Transverse colon (tissue), 4 donors: ENCODE measurements at regions not wholly inside any gene's neighbourhood (a gene's known extent, or its start where the extent isn't known, plus 50 kb on each side); places are given as distances from the start of the nearest gene placed in this dataset.

Experiments used
- DNase-seq: peaks from one replicate; pipeline ENCODE4 v3.0.0-alpha.2; 2019
- H3K27ac ChIP-seq, 4 donors: fragments of 200-600 bp; sonication (generic); 2 replicates each; pipeline ENCODE4 v1.5.1; 2016 to 2018; ENCODE audit warnings: inconsistent platforms in 4 of 4
- H3K27me3 ChIP-seq: fragments of 200-600 bp; sonication (generic); 2 replicates; pipeline ENCODE4 v1.5.1; 2017; ENCODE audit warnings: inconsistent platforms
- H3K36me3 ChIP-seq, 4 donors: fragments of 200-600 bp; sonication (generic); 2 replicates each; pipeline ENCODE4 v1.5.1; 2017 to 2019; ENCODE audit warnings: inconsistent platforms in 4 of 4
- H3K4me1 ChIP-seq, 4 donors: fragments of 200-600 bp; sonication (generic); 2 replicates each; pipeline ENCODE4 v1.5.1; 2017 to 2020; ENCODE audit warnings: inconsistent platforms in 4 of 4
- H3K4me3 ChIP-seq, 4 donors: fragments of 200-600 bp; sonication (generic); 1 replicate in 1 of 4; 2 replicates in 3 of 4; pipeline versions ENCODE4 v1.5.1 to v1.6.1; 2017 to 2019; ENCODE audit warnings: inconsistent platforms in 4 of 4
- H3K9me3 ChIP-seq, 2 donors: fragments of 200-600 bp; sonication (generic); 2 replicates each; pipeline ENCODE4 v1.5.1; 2017 to 2019; ENCODE audit warnings: inconsistent platforms in 2 of 2
- EP300 ChIP-seq: sonication (generic); formaldehyde crosslinking; IDR thresholded peaks from one replicate; pipeline ENCODE4 v1.6.1; 2017; ENCODE audit warnings: antibody characterized with exemption, low read depth
- POLR2A ChIP-seq: fragments of 450-650 bp; IDR thresholded peaks from one replicate; pipeline ENCODE4 v1.6.1; 2016; ENCODE audit warnings: antibody characterized with exemption, mild to moderate bottlenecking, moderate library complexity
- POLR2AphosphoS5 ChIP-seq, 3 donors: sonication (generic); formaldehyde crosslinking; IDR thresholded peaks; one replicate each; pipeline ENCODE4 v1.6.1; 2016; ENCODE audit warnings: antibody characterized with exemption in 3 of 3
- WGBS, 2 donors: methylation state at CpG; one replicate each; pipeline ENCODE4 v1.1.5; 2018; ENCODE audit warnings: low coverage in 1 of 2; 5-methylcytosine and 5-hydroxymethylcytosine counted together
- in situ Hi-C, 4 donors: fragments of 200-750 bp; cut with MboI; loops; one replicate each; pipeline versions ENCODE4 v1.15.0 to v1.15.1; 2017; ENCODE audit warnings: low sequenced_read_pairs in 3 of 4, low pct_ligation_motif_present in 1 of 4, low pct_unique_long_range_greater_than_20kb in 1 of 4
- intact Hi-C: fragments of 100-400 bp; cut with DNase I; formaldehyde crosslinking; loops from one replicate; pipeline ENCODE4 v1.15.1; 2023; ENCODE audit warnings: low total_unique reads
- TF ChIP-seq, protein P1 (sequence below), 5 experiments: fragments of 200-600 bp in 3 of 5; fragments of 450-650 bp in 2 of 5; sonication (generic) in 3 of 5; IDR thresholded peaks; 1 replicate in 2 of 5; 2 replicates in 3 of 5; pipeline ENCODE4 v1.5.1; 2016 to 2017; ENCODE audit warnings: antibody characterized with exemption in 5 of 5, inconsistent platforms in 3 of 5, mild to moderate bottlenecking in 2 of 5, moderate library complexity in 1 of 5

GRCh38 chr4:59058543-59058942, 1948.4 kb upstream of the IGFBP7 start:
- Histone ChIP-seq H3K9me3 (no peaks in the 10 kb centered on the region), H3K36me3 (no peaks in the 10 kb centered on the region), H3K4me3 (no peak overlapping the region), H3K27ac (no peak overlapping the region), H3K27me3 (no peaks in the 10 kb centered on the region), H3K4me1 (no peaks in the 10 kb centered on the region)
- 27 to 43% methylated on average over 2 of the region's 2 CpGs for WGBS, 2 donors
- in situ Hi-C loops (no loop called here), intact Hi-C loops (no loop called here)
- no peak for TF ChIP-seq POLR2AphosphoS5 (IDR thresholded peaks at IDR 0.05)
- no peak for DNase-seq

DNA sequence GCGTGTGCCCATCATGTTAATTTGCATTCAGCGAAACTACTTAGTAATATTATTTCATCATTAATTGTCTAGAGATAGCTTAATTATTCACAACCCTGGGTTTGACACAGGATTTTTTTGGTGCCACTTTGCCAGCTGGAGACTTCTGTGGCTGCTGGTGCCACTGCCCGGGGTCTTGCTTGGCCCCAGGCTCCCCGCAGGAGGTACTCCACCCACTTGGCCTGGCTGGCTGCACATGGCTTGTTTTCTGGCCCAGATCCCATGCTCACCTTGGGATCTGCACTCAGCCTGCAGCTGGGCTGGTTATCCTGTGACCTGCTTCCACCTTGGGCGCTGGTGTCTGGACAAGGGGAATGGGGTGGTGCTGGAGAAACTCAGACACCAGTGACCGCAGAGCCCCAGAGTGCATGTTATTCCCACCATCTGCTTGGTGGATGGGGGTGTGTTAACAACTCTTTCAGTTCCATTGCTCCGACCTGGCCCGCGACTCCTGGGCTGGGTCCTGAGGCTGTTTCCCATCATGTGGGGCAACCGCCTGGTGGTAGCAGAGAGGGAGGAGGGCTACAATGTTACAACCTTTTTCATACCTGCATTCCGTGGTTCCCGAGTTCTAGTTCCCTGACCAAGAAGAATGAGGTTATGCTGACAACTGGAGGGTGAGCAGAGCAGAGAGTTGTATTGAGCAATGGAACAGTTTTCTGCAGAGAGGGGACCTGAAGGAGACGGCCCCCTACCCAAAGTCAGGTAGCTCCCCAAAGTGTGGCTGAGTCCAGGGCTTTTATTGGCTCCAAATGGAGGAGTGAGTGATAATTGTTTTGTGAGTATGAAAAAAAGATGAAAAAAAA, 1950.0 kb upstream of the IGFBP7 start:
- Histone ChIP-seq H3K4me1 (no peaks in the 10 kb centered on the region), H3K9me3 (no peaks in the 10 kb centered on the region), H3K4me3 (no peak overlapping the region), H3K36me3 (no peaks in the 10 kb centered on the region), H3K27me3 (no peaks in the 10 kb centered on the region), H3K27ac (no peak overlapping the region)
- no peak for DNase-seq
- 80 to 100% methylated on average over 4 to 13 of the region's 13 CpGs for WGBS, 2 donors
- in situ Hi-C loops: no loop called here
- intact Hi-C loops: no loop called here
- TF ChIP-seq, protein P1, sequence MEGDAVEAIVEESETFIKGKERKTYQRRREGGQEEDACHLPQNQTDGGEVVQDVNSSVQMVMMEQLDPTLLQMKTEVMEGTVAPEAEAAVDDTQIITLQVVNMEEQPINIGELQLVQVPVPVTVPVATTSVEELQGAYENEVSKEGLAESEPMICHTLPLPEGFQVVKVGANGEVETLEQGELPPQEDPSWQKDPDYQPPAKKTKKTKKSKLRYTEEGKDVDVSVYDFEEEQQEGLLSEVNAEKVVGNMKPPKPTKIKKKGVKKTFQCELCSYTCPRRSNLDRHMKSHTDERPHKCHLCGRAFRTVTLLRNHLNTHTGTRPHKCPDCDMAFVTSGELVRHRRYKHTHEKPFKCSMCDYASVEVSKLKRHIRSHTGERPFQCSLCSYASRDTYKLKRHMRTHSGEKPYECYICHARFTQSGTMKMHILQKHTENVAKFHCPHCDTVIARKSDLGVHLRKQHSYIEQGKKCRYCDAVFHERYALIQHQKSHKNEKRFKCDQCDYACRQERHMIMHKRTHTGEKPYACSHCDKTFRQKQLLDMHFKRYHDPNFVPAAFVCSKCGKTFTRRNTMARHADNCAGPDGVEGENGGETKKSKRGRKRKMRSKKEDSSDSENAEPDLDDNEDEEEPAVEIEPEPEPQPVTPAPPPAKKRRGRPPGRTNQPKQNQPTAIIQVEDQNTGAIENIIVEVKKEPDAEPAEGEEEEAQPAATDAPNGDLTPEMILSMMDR (IDR thresholded peaks at IDR 0.05): no peak
- no peak for TF ChIP-seq EP300
- no peak for TF ChIP-seq POLR2A
- TF ChIP-seq POLR2AphosphoS5 (IDR thresholded peaks at IDR 0.05): no peak

DNA sequence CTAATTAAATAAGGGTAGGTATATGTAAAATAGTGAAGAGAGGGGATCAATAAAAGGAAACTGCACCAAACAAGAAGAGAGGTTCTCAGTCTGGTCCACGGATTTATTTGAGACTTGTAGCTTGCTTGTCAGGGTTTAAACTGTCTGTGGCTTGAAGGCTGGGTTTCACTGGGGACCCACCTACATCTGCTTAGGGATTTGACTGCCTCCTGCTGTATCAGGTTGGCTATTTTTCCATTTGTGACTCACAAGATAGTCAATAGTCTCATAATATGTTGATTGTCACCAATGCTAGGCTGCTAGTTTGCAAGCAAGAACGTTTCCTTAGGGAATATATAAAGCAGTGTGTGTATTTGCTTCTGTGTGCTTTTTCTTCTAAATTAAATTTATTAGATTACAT, 1950.7 kb upstream of the IGFBP7 start:
- no peak overlapping the region for H3K4me3 ChIP-seq
- H3K9me3 ChIP-seq: no peaks in the 10 kb centered on the region
- DNase-seq: no peak
- 34 to 40% methylated on average over 2 of the region's 2 CpGs for WGBS, 2 donors
- in situ Hi-C loops (no loop called here), intact Hi-C loops (no loop called here)
- H3K4me1 ChIP-seq: no peaks in the 10 kb centered on the region
- H3K27me3 ChIP-seq: no peaks in the 10 kb centered on the region
- TF ChIP-seq, protein P1 (IDR thresholded peaks at IDR 0.05): no peak
- TF ChIP-seq POLR2A: no peak
- TF ChIP-seq POLR2AphosphoS5 (IDR thresholded peaks at IDR 0.05): no peak
- TF ChIP-seq EP300: no peak
- H3K36me3 ChIP-seq: no peaks in the 10 kb centered on the region
- H3K27ac ChIP-seq: no peak overlapping the region

GRCh38 chr4:59063015-59063720, 1953.0 kb upstream of the IGFBP7 start:
- H3K27ac ChIP-seq: no peak overlapping the region
- TF ChIP-seq, protein P1 (IDR thresholded peaks at IDR 0.05): no peak
- TF ChIP-seq POLR2AphosphoS5 (IDR thresholded peaks at IDR 0.05): no peak
- intact Hi-C loops (no loop called here), in situ Hi-C loops (no loop called here)
- no peaks in the 10 kb centered on the region for H3K9me3 ChIP-seq
- no peaks in the 10 kb centered on the region for H3K4me1 ChIP-seq
- no peak for DNase-seq
- no peaks in the 10 kb centered on the region for H3K27me3 ChIP-seq
- no peak overlapping the region for H3K4me3 ChIP-seq
- H3K36me3 ChIP-seq: no peaks in the 10 kb centered on the region
- 62 to 77% methylated on average over 4 of the region's 4 CpGs for WGBS, 2 donors
